Jurkat, Clone E6-1 (cell line): ENCODE measurements at regions not wholly inside any gene's neighbourhood (a gene's known extent, or its start where the extent isn't known, plus 50 kb on each side); places are given as distances from the start of the nearest gene placed in this dataset.

Experiments used
- DNase-seq: peaks from one replicate; pipeline ENCODE4 v3.0.0-alpha.2; 2011; ENCODE audit warnings: low read depth, low spot score
- H3K4me3 ChIP-seq: 2 replicates; pipeline ENCODE4 v1.5.1; 2011; ENCODE audit warnings: mild to moderate bottlenecking, low read length, control low read depth, moderate library complexity

DNA sequence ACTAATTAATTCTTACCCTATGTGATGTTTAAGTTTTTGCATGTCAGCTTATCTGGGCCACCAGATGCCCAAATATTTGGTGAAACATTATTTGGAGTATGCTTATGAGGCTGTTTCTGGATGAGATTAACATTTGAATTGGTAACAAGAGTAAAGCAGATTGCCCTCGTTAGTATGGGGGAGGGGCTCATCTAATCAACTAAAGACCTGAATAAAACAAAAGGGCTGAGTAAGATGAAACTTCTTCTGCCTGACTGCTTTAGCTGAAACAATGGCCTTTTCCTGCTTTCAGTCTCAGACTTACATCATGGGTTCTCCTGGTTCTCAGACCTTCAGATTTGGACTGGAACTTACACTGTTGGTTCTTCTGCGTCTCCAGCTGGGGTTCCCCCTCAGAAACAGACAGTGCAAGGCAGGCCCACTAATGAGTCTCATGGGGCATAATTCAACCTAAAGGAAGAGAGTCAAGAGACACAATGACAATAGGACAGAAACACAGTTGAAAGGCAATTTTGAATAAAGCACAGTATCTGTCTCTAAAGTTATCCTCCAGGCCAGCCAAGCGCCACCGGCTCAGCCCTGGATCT lies 288.4 kb downstream of the CAAP1 start:
- no peak overlapping the region for H3K4me3 ChIP-seq
- no peak for DNase-seq

DNA sequence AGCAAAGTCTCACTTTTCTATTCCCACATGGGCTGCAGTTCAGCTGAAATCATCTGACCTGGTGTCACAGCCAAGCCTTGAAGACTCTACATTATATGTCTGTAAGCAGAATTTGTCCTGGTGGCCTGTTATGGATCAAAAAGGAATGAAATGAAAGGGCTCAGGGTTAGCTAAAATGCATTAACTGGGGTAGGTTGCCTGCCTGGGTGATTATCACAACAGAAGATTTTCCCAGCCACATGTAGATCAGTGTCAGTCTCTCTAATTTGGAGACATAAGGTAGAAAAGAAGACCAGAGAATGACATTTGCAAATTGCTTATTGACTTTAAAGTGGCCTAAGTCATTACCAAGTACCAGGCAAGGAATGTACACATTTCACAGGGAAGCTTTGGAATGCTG lies 289.0 kb downstream of the CAAP1 start:
- no peak overlapping the region for H3K4me3 ChIP-seq
- no peak for DNase-seq

DNA sequence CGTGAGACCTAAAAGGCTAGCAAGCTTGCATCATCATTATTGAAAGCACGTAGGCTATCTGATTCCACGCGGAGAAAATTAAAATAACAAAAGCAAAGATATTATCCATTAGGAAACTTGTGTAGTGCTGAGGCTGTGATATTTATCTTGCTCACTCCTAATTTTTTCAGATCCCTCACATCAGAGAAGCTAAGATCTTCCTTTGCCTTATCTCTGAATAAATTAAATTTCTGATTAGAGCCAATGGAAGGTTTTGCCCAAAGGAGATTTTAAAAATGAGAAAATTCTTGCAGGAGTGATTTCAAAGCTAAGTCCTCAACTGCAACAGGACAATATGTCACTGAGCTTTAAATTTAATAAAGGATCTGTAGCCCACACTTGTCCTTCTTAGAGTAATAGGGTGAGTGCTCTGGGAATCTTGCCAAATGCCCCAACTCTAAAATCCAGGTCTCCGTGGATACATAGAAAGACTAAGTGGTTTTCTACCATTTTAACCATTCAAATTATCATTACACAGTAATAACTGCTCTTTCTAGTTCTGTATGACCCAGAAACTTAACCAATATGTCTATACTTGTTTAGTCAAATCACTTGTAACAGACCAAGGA lies 295.0 kb downstream of the CAAP1 start:
- no peak for DNase-seq
- no peak overlapping the region for H3K4me3 ChIP-seq

GRCh38 chr9:26579056-26579455 lies 313.5 kb downstream of the CAAP1 start:
- DNase-seq = no peak

DNA sequence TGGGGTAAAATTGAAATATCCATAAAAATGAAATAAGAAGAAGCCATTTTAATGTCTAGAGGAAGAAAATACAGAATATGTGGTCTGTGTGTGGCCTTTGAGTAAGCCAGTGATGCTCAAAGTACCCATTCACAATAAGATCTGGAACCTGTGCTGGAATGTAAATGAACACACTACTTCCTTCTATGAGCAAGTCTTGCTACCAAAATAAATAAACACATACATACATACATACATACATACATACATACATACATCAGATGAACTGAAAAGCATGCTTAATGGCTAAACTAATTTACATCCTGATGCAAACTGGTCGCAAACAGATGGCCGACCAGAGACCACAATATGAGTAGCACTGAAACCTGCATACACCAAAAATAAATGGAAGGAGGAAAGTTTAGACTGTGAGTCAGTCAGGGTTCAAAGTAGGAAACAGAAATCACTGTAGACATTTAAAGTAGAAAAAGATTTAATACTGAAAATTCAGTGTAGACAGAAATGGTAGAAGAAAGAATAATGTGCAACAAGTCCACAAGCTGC lies 317.6 kb downstream of the CAAP1 start:
- DNase-seq = no peak
- no peak overlapping the region for H3K4me3 ChIP-seq

More at GRCh38 chr9:26579056-26579455, 313.5 kb downstream of the CAAP1 start:
- no peak overlapping the region for H3K4me3 ChIP-seq

DNA sequence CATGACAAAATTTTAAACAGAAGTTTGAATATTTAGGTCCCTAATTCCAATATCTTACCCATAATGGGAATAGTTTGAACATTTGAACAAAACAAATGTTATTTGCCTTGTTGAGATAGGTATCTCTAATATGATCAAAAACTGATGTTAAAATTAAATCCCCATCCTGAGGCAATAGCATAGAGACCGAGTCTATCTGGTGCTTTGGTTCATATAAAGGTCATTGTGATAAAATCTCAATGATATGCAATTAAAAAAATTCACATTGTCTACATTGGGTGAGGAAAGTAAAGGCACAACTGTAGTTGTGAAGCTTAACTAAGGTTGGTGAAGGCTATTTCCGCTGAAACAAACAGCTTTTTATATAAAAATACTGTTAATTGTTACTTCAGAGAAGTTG lies 318.3 kb downstream of the CAAP1 start:
- no peak for DNase-seq
- H3K4me3 ChIP-seq = no peak overlapping the region

DNA sequence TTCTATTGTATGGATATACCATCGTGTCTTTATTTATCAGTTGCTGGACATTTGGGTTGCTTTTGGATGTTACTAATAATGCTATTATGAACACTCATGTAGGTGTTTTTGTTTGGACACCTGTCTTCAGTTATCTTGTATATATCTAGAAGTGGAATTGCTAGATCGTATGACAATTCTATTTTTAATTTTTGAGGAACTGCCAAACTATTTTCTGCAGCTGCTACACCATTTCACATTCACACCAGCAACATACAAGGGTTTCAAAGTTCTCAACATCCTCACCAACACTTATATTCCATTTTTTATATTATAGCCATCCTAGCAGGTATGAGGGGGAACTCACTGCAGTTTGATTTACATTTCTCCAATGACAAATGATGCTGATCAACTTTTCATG lies 324.6 kb downstream of the CAAP1 start:
- no peak for DNase-seq
- no peak overlapping the region for H3K4me3 ChIP-seq

DNA sequence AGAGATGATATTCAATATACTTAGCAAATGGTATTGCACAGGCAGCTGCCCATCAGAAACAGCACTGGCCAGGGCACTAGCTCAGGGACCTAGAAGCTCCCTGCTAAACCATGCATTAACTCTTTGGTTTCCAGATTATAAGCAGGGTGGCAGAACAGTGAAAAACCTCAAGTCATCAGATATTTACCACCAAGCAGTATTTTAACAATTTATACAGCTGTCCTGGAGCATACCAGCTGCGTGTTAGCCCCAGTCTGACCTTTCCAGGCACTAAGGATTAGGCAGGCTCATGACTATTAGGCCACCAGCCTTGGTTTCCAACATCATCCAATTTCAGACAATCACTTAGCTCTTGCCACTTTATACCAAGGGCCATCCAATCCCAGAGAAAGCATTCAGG lies 326.5 kb downstream of the CAAP1 start:
- no peak for DNase-seq
- H3K4me3 ChIP-seq = no peak overlapping the region

DNA sequence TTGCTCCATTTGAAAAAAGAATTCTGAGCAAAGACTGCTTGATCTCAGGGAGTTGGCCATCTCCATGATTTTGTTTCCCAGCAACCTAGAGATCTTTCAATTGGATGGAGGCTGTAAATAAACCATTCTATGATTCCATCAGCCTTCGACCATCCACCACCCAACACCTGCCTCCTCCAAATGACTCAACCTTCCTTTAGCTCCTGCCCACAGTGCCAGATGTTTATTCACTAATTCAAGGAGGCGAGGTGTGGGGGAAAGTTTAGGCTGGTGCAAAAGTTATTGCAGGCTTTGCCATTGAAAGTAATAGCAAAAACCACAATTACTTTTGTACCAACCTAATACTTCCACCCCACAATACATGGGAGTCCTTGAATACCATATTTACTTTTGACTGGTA lies 327.5 kb downstream of the CAAP1 start:
- DNase-seq = no peak
- no peak overlapping the region for H3K4me3 ChIP-seq

GRCh38 chr9:26562338-26562737 lies 330.3 kb downstream of the CAAP1 start:
- no peak overlapping the region for H3K4me3 ChIP-seq
- DNase-seq = no peak

DNA sequence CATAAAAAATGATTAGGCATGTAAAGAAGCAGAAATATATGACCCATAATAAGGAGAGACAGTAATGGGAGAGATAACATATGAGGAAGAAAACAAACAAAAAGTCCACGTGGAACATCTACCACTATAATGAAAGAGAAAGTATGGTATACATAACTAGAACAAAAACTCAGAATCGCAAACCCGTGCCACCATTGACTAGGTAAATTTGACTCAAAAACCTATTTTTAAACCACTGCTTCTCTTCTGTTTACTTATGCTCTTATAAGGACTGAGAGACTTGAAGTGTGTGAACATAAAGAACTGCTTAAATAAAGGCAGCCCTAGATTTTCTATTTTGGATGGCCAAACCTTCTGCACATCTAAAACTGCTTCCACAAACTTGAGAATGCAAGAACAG lies 330.7 kb downstream of the CAAP1 start:
- DNase-seq = no peak
- H3K4me3 ChIP-seq = no peak overlapping the region

- H3K4me3 ChIP-seq = no peak overlapping the region
Observed at GRCh38 chr9:26559506-26559905, 333.1 kb downstream of the CAAP1 start.

GRCh38 chr9:26551971-26552370 lies 340.6 kb downstream of the CAAP1 start:
- no peak overlapping the region for H3K4me3 ChIP-seq
- no peak for DNase-seq

More at GRCh38 chr9:26559506-26559905, 333.1 kb downstream of the CAAP1 start:
- no peak for DNase-seq

- DNase-seq = no peak
- H3K4me3 ChIP-seq = no peak overlapping the region
Observed at GRCh38 chr9:26551451-26551850, 341.2 kb downstream of the CAAP1 start.

- no peak for DNase-seq
- no peak overlapping the region for H3K4me3 ChIP-seq
Observed at GRCh38 chr9:26548781-26549290, 343.8 kb downstream of the CAAP1 start.

- no peak overlapping the region for H3K4me3 ChIP-seq
- DNase-seq = no peak
Observed at GRCh38 chr9:26539867-26540493, 352.6 kb downstream of the CAAP1 start.

DNA sequence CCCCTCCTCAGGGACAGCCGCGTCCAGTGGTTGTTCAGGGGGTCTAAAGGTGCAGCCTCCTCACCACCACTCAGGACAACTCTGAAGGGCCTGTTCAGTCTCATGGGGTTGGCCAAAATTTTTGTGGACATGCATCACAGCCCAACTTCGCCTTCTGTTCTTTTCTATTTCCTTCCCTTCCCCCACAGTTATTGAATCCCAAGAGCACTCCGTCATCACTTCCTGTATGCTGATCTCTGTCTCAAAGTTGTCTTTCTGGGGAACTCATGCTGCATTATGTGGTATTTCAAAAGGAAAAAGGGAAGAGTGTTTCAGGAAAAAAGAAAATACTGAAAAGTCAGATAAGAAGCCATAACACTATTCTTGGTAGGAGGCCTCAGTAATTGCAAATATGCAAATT lies 355.4 kb downstream of the CAAP1 start:
- no peak for DNase-seq
- no peak overlapping the region for H3K4me3 ChIP-seq

- DNase-seq = no peak
- no peak overlapping the region for H3K4me3 ChIP-seq
Observed at GRCh38 chr9:26535151-26535550, 357.5 kb downstream of the CAAP1 start.

GRCh38 chr9:26530841-26531240 lies 361.8 kb downstream of the CAAP1 start:
- DNase-seq = no peak
- no peak overlapping the region for H3K4me3 ChIP-seq

DNA sequence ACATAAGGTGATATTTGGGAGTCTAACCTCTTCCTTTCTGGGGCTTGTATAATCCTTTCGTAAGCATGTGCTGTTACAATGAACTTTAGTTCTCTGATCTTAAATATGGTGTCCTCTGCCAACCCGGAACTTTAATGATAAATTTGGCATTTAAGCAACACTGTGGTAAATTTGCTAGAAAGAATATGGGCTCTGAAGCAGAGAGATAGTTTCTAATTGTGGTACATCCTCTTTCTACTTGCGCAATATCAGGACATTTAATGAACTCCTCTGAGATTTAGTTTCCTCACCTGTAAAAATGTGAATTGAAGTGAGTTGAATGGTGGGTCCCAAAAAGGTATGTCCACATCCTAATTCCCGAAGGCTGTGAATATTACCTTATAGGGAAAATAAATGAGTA lies 364.7 kb downstream of the CAAP1 start:
- no peak for DNase-seq
- no peak overlapping the region for H3K4me3 ChIP-seq
